GM21786 (cell line): ENCODE measurements at regions not wholly inside any gene's neighbourhood (a gene's known extent, or its start where the extent isn't known, plus 50 kb on each side); places are given as distances from the start of the nearest gene placed in this dataset.

Source experiments
- ATAC-seq: cut with Tn5 transposase; IDR thresholded peaks from one replicate; pipeline ENCODE4 v1.9.1; 2021; ENCODE audit not compliant: unreplicated experiment

DNA sequence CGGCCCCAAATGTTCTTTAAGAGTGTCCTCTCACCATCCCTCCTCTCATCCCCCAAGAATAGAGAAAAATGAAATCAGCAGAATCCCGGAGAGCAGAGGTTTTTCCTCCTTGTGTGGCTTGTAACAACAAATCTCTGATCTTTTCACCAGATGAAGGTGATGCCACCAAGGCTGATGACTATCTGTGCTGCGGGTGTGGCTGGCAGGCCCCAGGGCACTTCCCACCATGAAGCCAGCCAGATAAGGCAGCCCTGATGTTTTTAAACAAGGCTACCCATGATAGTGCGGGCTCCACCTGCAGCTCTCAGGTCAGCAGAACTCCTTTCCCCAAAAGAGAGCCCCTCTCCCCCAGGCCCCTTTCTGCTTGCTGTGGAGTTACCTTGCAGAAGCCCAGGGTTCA is 58.0 kb upstream of the PARP11 start:
- ATAC-seq, result no peak

DNA sequence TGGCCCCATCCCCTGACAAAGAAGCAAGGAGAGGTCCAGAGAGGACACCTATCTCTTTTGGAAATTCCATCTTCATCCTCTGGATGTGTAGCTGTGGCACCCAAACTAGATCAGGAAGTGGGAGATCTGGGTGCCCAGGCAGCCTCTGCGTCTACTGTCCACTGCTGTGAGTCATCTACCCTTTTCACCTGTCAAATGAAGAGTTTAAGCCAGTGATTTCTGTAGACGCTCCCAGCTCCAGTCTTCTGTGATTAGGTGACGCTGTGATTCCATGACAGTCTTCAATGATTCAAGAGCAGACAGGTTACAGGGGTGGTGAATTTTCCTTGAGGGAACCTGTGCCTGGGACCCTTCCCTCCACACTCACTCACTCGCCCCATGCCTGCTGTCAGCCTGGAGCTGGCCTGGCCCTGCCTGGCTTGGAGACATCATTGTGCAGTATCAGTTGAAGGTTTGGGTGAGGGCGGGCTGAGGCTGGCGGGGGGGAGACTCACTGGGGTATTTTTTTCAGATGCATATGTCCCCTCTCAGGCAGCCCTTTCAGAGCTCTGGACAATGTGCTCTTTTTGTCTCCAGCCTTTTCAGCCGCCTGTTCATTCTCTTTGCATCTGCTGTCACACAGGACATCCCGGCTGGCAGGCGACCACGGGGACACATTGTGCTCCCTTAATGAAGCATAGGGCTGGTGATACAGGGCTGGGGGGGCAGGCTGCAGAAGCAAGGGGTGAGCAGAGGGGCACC is 56.8 kb upstream of the PARP11 start:
- no peak for ATAC-seq

GRCh38 chr12:3928538-3929184 is 55.5 kb upstream of the PARP11 start:
- ATAC-seq, result no peak

DNA sequence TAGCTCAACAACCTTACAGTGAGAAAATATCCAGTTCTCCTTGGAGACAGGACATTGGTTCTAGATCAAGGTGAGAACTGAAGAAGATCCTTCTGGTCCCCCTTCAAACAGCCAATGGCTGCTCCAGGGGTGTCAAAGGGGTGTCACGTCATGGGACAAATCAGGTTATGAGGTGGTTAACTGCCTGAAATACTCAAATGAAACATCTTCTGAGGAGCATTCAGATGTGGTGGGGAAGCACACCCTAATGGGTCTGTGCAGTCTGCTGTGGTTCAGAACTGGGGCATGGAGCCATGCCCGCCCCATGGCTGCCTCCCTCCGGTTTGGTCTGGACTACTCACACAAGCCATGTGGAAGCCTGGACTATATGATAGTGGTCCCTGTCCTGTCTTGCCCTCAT is 52.4 kb upstream of the PARP11 start:
- no peak for ATAC-seq

- no peak for ATAC-seq
Measured at GRCh38 chr12:3924761-3925160, 51.6 kb upstream of the PARP11 start.

- no peak for ATAC-seq
Measured at GRCh38 chr12:3923021-3923420, 49.8 kb upstream of the PARP11 start.
